GM23248 (cell line): ENCODE measurements at regions not wholly inside any gene's neighbourhood (a gene's known extent, or its start where the extent isn't known, plus 50 kb on each side); places are given as distances from the start of the nearest gene placed in this dataset.

Experiments
- EZH2 ChIP-seq: fragments of 200-600 bp; sonication (generic); IDR thresholded peaks from 2 replicates; pipeline ENCODE4 v1.6.1; 2018; ENCODE audit warnings: antibody characterized with exemption, mild to moderate bottlenecking; ENCODE audit not compliant: insufficient read depth, poor library complexity, severe bottlenecking
- EZH2phosphoT487 ChIP-seq: fragments of 200-600 bp; sonication (generic); IDR thresholded peaks from 2 replicates; pipeline ENCODE4 v1.6.1; 2018; ENCODE audit warnings: antibody characterized with exemption, moderate library complexity, mild to moderate bottlenecking, low read depth; ENCODE audit not compliant: insufficient read depth

DNA sequence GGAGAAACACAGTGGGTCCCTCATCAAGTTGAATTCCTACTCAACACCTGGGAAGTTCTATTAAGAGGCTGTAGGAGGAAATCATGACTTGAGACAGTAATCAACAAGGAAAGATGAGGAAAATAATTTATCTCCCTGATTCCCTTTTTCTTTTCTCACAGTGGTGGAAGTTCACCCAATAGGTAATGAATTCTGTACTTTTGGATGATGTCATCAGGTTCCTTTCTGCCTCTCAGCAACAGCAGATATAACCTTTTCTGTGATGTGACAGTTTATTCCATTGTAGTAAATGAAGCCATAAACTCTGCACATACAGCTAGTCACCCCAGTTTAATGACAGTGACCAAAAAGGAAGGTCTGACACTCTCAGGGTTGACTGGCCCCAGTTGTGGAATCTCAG, 1265.0 kb downstream of the NXPH1 start:
- TF ChIP-seq EZH2 (no peak), EZH2phosphoT487 (no peak)
